GM23338 (cell line): ENCODE measurements at regions not wholly inside any gene's neighbourhood (a gene's known extent, or its start where the extent isn't known, plus 50 kb on each side); places are given as distances from the start of the nearest gene placed in this dataset.

Experiments
- ATAC-seq: fragments of 200-7000 bp; cut with Tn5 transposase; 3 replicates; pipeline ENCODE4 v1.9.1; 2020
- DNase-seq: peaks from one replicate; pipeline ENCODE4 v3.0.0-alpha.2; 2015; ENCODE audit warnings: low spot score
- H2AFZ ChIP-seq: fragments of 200-600 bp; sonication (generic); 2 replicates; pipeline ENCODE4 v1.8.0; 2016; ENCODE audit warnings: antibody characterized with exemption, mild to moderate bottlenecking, moderate library complexity
- H3F3A ChIP-seq: fragments of 200-600 bp; sonication (generic); replicated peaks from 2 replicates; pipeline ENCODE4 v1.8.0; 2017; ENCODE audit warnings: antibody characterized with exemption, mixed run types, low read depth
- H3K27ac ChIP-seq: fragments of 200-600 bp; sonication (generic); 2 replicates; pipeline ENCODE4 v1.6.1; 2016; ENCODE audit warnings: low read depth
- H3K27me3 ChIP-seq: fragments of 200-600 bp; sonication (generic); 2 replicates; pipeline ENCODE4 v1.8.0; 2016; ENCODE audit warnings: mild to moderate bottlenecking, mixed run types, moderate library complexity; ENCODE audit not compliant: insufficient read depth
- H3K36me3 ChIP-seq: fragments of 200-600 bp; sonication (generic); 2 replicates; pipeline ENCODE4 v1.8.0; 2016; ENCODE audit warnings: mild to moderate bottlenecking; ENCODE audit not compliant: insufficient read depth
- H3K4me1 ChIP-seq: fragments of 200-600 bp; sonication (generic); 2 replicates; pipeline ENCODE4 v1.8.0; 2016; ENCODE audit warnings: mild to moderate bottlenecking, moderate library complexity; ENCODE audit not compliant: insufficient read depth
- H3K4me2 ChIP-seq: fragments of 200-600 bp; sonication (generic); 2 replicates; pipeline ENCODE4 v1.7.1; 2017; ENCODE audit warnings: mixed run types
- H3K4me3 ChIP-seq: fragments of 200-600 bp; sonication (generic); 2 replicates; pipeline ENCODE4 v1.6.1; 2016; ENCODE audit warnings: mixed run types
- H3K79me2 ChIP-seq: fragments of 200-600 bp; sonication (generic); replicated peaks from 2 replicates; pipeline ENCODE4 v1.8.0; 2017; ENCODE audit warnings: mild to moderate bottlenecking; ENCODE audit not compliant: insufficient read depth
- H3K9me2 ChIP-seq: fragments of 200-600 bp; sonication (generic); 2 replicates; pipeline ENCODE4 v1.8.0; 2017; ENCODE audit not compliant: insufficient read depth
- H4K20me1 ChIP-seq: fragments of 200-600 bp; sonication (generic); replicated peaks from 2 replicates; pipeline ENCODE4 v1.8.0; 2017; ENCODE audit warnings: mild to moderate bottlenecking; ENCODE audit not compliant: insufficient read depth
- H3K27ac Mint-ChIP-seq: 2 replicates; pipeline ENCODE4 v1.8.0; 2020; ENCODE audit warnings: inconsistent platforms, mild to moderate bottlenecking, moderate library complexity, mixed read lengths
- H3K27me3 Mint-ChIP-seq: 3 replicates; pipeline ENCODE4 v1.8.0; 2022; ENCODE audit warnings: low read depth, mild to moderate bottlenecking, moderate library complexity, mixed read lengths, inconsistent platforms; ENCODE audit not compliant: insufficient read depth, poor library complexity
- H3K36me3 Mint-ChIP-seq: 3 replicates; pipeline ENCODE4 v1.8.0; 2021; ENCODE audit warnings: low read depth, mild to moderate bottlenecking, inconsistent platforms, moderate library complexity, mixed read lengths
- H3K4me1 Mint-ChIP-seq: 3 replicates; pipeline ENCODE4 v1.8.0; 2020; ENCODE audit warnings: mild to moderate bottlenecking, inconsistent platforms, mixed read lengths
- H3K4me3 Mint-ChIP-seq: 3 replicates; pipeline ENCODE4 v1.8.0; 2021; ENCODE audit warnings: moderate library complexity, mild to moderate bottlenecking, inconsistent platforms, mixed read lengths
- H3K9me3 Mint-ChIP-seq: 3 replicates; pipeline ENCODE4 v1.8.0; 2020; ENCODE audit warnings: moderate library complexity, mild to moderate bottlenecking, inconsistent platforms, mixed read lengths
- CREB1 ChIP-seq: fragments of 250-450 bp; sonication (Bioruptor Pico); IDR thresholded peaks from 2 replicates; pipeline ENCODE4 v1.5.0; 2020; ENCODE audit warnings: low read depth, mild to moderate bottlenecking, moderate library complexity
- EZH2 ChIP-seq: fragments of 200-600 bp; sonication (generic); IDR thresholded peaks from one replicate; pipeline ENCODE4 v1.8.0; 2017; ENCODE audit warnings: antibody characterized with exemption, mild to moderate bottlenecking, low read depth; ENCODE audit not compliant: unreplicated experiment
- EZH2phosphoT487 ChIP-seq: fragments of 200-600 bp; sonication (generic); IDR thresholded peaks from one replicate; pipeline ENCODE4 v1.8.1; 2018; ENCODE audit warnings: antibody characterized with exemption; ENCODE audit not compliant: unreplicated experiment
- JUNB ChIP-seq: IDR thresholded peaks from one replicate; pipeline ENCODE4 v1.6.1; 2016; ENCODE audit warnings: antibody characterized with exemption; ENCODE audit not compliant: unreplicated experiment
- NANOG ChIP-seq: IDR thresholded peaks from 2 replicates; pipeline ENCODE4 v1.6.1; 2016; ENCODE audit warnings: antibody characterized with exemption, borderline replicate concordance
- POLR2AphosphoS5 ChIP-seq: IDR thresholded peaks from 2 replicates; pipeline ENCODE4 v1.6.1; 2016; ENCODE audit warnings: antibody characterized with exemption, low read depth
- STAT1 ChIP-seq: IDR thresholded peaks from one replicate; pipeline ENCODE4 v1.6.1; 2016; ENCODE audit warnings: antibody characterized with exemption; ENCODE audit not compliant: unreplicated experiment
- ZNF114 ChIP-seq: fragments of 250-450 bp; sonication (Bioruptor Pico); IDR thresholded peaks from 2 replicates; pipeline ENCODE4 v1.5.0; 2020; ENCODE audit warnings: mild to moderate bottlenecking, moderate library complexity
- ZNF331 ChIP-seq: fragments of 250-450 bp; sonication (Bioruptor Pico); IDR thresholded peaks from 2 replicates; pipeline ENCODE4 v1.5.0; 2020; ENCODE audit warnings: low read depth, mild to moderate bottlenecking, moderate library complexity
- TF ChIP-seq, protein P1 (sequence below): fragments of 250-450 bp; sonication (Bioruptor Pico); IDR thresholded peaks from 2 replicates; pipeline ENCODE4 v1.5.0; 2020; ENCODE audit warnings: mild to moderate bottlenecking, moderate library complexity
- TF ChIP-seq, protein P2 (sequence below): IDR thresholded peaks from 2 replicates; pipeline ENCODE4 v1.6.1; 2016; ENCODE audit warnings: antibody characterized with exemption
- TF ChIP-seq, protein P3 (sequence below), 2 experiments: fragments of 200-600 bp in 1 of 2; sonication (generic) in 1 of 2; conservative IDR thresholded peaks; 2 replicates each; pipeline versions ENCODE4 v1.5.1 to v1.6.1; 2016 to 2017; ENCODE audit warnings: antibody characterized with exemption in 2 of 2, low read depth in 2 of 2, mild to moderate bottlenecking in 2 of 2, moderate library complexity in 1 of 2
- TF ChIP-seq, protein P4 (sequence below): IDR thresholded peaks from one replicate; pipeline ENCODE4 v1.6.1; 2018; ENCODE audit warnings: antibody characterized with exemption; ENCODE audit not compliant: unreplicated experiment

DNA sequence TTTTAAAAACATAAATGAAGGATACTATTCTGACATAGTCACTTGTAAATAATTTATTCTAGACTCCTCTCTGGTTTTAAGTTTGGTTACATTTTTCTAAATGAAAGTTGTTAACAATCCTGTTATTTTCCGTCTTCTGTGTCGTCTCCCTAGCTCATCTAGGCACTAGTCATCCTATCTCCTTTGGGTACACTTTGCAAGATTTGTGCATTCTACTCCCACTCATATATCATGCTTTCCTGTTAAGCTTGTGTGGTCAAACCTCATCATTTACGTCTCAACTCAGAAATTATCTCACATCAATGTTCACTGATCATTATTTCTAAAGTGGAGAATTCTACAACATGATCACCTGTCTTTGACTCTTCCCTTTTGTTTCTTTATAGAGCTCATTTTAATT is 658.7 kb downstream of the TLL1 start:
- Histone ChIP-seq H4K20me1 (no peaks in the 10 kb centered on the region), H2AFZ (no peak overlapping the region), H3K4me3 (no peak overlapping the region), H3K27ac (no peak overlapping the region), H3K4me2 (no peak overlapping the region), H3K36me3 (peaks cover 4% of the 10 kb centered on the region; the same call in 1 of the 2 replicates), H3K4me1 (peaks cover 16% of the 10 kb centered on the region), H3K27me3 (no peaks in the 10 kb centered on the region), H3F3A (no peaks in the 10 kb centered on the region), H3K9me2 (no peaks in the 10 kb centered on the region; the same call in 1 of the 2 replicates), H3K79me2 (no peaks in the 10 kb centered on the region)
- H3K36me3 Mint-ChIP-seq: peaks cover 12% of the 10 kb centered on the region
- H3K9me3 Mint-ChIP-seq: peaks cover 18% of the 10 kb centered on the region
- H3K4me3 Mint-ChIP-seq: no peak overlapping the region
- ATAC-seq: no peak
- no peak overlapping the region for H3K27ac Mint-ChIP-seq
- H3K4me1 Mint-ChIP-seq: peaks cover 7% of the 10 kb centered on the region
- DNase-seq: no peak
- no peaks in the 10 kb centered on the region for H3K27me3 Mint-ChIP-seq
- TF ChIP-seq, protein P1, sequence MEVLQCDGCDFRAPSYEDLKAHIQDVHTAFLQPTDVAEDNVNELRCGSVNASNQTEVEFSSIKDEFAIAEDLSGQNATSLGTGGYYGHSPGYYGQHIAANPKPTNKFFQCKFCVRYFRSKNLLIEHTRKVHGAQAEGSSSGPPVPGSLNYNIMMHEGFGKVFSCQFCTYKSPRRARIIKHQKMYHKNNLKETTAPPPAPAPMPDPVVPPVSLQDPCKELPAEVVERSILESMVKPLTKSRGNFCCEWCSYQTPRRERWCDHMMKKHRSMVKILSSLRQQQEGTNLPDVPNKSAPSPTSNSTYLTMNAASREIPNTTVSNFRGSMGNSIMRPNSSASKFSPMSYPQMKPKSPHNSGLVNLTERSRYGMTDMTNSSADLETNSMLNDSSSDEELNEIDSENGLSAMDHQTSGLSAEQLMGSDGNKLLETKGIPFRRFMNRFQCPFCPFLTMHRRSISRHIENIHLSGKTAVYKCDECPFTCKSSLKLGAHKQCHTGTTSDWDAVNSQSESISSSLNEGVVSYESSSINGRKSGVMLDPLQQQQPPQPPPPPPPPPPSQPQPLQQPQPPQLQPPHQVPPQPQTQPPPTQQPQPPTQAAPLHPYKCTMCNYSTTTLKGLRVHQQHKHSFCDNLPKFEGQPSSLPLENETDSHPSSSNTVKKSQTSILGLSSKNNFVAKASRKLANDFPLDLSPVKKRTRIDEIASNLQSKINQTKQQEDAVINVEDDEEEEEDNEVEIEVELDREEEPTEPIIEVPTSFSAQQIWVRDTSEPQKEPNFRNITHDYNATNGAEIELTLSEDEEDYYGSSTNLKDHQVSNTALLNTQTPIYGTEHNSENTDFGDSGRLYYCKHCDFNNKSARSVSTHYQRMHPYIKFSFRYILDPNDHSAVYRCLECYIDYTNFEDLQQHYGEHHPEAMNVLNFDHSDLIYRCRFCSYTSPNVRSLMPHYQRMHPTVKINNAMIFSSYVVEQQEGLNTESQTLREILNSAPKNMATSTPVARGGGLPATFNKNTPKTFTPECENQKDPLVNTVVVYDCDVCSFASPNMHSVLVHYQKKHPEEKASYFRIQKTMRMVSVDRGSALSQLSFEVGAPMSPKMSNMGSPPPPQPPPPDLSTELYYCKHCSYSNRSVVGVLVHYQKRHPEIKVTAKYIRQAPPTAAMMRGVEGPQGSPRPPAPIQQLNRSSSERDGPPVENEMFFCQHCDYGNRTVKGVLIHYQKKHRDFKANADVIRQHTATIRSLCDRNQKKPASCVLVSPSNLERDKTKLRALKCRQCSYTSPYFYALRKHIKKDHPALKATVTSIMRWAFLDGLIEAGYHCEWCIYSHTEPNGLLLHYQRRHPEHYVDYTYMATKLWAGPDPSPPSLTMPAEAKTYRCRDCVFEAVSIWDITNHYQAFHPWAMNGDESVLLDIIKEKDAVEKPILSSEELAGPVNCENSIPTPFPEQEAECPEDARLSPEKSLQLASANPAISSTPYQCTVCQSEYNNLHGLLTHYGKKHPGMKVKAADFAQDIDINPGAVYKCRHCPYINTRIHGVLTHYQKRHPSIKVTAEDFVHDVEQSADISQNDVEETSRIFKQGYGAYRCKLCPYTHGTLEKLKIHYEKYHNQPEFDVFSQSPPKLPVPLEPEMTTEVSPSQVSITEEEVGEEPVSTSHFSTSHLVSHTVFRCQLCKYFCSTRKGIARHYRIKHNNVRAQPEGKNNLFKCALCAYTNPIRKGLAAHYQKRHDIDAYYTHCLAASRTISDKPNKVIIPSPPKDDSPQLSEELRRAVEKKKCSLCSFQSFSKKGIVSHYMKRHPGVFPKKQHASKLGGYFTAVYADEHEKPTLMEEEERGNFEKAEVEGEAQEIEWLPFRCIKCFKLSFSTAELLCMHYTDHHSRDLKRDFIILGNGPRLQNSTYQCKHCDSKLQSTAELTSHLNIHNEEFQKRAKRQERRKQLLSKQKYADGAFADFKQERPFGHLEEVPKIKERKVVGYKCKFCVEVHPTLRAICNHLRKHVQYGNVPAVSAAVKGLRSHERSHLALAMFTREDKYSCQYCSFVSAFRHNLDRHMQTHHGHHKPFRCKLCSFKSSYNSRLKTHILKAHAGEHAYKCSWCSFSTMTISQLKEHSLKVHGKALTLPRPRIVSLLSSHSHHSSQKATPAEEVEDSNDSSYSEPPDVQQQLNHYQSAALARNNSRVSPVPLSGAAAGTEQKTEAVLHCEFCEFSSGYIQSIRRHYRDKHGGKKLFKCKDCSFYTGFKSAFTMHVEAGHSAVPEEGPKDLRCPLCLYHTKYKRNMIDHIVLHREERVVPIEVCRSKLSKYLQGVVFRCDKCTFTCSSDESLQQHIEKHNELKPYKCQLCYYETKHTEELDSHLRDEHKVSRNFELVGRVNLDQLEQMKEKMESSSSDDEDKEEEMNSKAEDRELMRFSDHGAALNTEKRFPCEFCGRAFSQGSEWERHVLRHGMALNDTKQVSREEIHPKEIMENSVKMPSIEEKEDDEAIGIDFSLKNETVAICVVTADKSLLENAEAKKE (CRISPR knock-in tag): no peak
- TF ChIP-seq ZNF114 (CRISPR knock-in tag) (no peak), ZNF331 (CRISPR knock-in tag) (no peak), POLR2AphosphoS5 (no peak), EZH2phosphoT487 (no peak), NANOG (no peak), JUNB (no peak), EZH2 (no peak), CREB1 (CRISPR knock-in tag) (no peak), STAT1 (no peak)
- TF ChIP-seq, protein P2, sequence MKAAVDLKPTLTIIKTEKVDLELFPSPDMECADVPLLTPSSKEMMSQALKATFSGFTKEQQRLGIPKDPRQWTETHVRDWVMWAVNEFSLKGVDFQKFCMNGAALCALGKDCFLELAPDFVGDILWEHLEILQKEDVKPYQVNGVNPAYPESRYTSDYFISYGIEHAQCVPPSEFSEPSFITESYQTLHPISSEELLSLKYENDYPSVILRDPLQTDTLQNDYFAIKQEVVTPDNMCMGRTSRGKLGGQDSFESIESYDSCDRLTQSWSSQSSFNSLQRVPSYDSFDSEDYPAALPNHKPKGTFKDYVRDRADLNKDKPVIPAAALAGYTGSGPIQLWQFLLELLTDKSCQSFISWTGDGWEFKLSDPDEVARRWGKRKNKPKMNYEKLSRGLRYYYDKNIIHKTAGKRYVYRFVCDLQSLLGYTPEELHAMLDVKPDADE: no peak
- TF ChIP-seq, protein P3, sequence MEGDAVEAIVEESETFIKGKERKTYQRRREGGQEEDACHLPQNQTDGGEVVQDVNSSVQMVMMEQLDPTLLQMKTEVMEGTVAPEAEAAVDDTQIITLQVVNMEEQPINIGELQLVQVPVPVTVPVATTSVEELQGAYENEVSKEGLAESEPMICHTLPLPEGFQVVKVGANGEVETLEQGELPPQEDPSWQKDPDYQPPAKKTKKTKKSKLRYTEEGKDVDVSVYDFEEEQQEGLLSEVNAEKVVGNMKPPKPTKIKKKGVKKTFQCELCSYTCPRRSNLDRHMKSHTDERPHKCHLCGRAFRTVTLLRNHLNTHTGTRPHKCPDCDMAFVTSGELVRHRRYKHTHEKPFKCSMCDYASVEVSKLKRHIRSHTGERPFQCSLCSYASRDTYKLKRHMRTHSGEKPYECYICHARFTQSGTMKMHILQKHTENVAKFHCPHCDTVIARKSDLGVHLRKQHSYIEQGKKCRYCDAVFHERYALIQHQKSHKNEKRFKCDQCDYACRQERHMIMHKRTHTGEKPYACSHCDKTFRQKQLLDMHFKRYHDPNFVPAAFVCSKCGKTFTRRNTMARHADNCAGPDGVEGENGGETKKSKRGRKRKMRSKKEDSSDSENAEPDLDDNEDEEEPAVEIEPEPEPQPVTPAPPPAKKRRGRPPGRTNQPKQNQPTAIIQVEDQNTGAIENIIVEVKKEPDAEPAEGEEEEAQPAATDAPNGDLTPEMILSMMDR (conservative IDR thresholded peaks at IDR 0.05; ENCODE audit: low read depth in 2 of 2): no peak
- TF ChIP-seq, protein P4, sequence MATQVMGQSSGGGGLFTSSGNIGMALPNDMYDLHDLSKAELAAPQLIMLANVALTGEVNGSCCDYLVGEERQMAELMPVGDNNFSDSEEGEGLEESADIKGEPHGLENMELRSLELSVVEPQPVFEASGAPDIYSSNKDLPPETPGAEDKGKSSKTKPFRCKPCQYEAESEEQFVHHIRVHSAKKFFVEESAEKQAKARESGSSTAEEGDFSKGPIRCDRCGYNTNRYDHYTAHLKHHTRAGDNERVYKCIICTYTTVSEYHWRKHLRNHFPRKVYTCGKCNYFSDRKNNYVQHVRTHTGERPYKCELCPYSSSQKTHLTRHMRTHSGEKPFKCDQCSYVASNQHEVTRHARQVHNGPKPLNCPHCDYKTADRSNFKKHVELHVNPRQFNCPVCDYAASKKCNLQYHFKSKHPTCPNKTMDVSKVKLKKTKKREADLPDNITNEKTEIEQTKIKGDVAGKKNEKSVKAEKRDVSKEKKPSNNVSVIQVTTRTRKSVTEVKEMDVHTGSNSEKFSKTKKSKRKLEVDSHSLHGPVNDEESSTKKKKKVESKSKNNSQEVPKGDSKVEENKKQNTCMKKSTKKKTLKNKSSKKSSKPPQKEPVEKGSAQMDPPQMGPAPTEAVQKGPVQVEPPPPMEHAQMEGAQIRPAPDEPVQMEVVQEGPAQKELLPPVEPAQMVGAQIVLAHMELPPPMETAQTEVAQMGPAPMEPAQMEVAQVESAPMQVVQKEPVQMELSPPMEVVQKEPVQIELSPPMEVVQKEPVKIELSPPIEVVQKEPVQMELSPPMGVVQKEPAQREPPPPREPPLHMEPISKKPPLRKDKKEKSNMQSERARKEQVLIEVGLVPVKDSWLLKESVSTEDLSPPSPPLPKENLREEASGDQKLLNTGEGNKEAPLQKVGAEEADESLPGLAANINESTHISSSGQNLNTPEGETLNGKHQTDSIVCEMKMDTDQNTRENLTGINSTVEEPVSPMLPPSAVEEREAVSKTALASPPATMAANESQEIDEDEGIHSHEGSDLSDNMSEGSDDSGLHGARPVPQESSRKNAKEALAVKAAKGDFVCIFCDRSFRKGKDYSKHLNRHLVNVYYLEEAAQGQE: no peak
